H1 (cell line): ENCODE measurements at regions not wholly inside any gene's neighbourhood (a gene's known extent, or its start where the extent isn't known, plus 50 kb on each side); places are given as distances from the start of the nearest gene placed in this dataset.

Experiments used
- EP300 ChIP-seq, 2 experiments: IDR thresholded peaks; 1 replicate in 1 of 2; 2 replicates in 1 of 2; pipeline ENCODE4 v1.6.1; 2011 to 2012; ENCODE audit warnings: low read depth in 2 of 2, low read length in 2 of 2, mild to moderate bottlenecking in 2 of 2, borderline replicate concordance in 1 of 2, inconsistent platforms in 1 of 2, moderate library complexity in 1 of 2
- GABPA ChIP-seq: IDR thresholded peaks from 2 replicates; pipeline ENCODE4 v1.6.1; 2011; ENCODE audit warnings: mild to moderate bottlenecking, low read length, moderate library complexity, borderline replicate concordance; ENCODE audit not compliant: insufficient read depth
- NRF1 ChIP-seq: IDR thresholded peaks from 2 replicates; pipeline ENCODE4 v1.6.1; 2011; ENCODE audit warnings: mild to moderate bottlenecking, low read depth, low read length, improper control_type of control experiment
- SP1 ChIP-seq: IDR thresholded peaks from 2 replicates; pipeline ENCODE4 v1.6.1; 2011; ENCODE audit warnings: low read depth, low read length
- TBP ChIP-seq: IDR thresholded peaks from 2 replicates; pipeline ENCODE4 v1.6.1; 2011; ENCODE audit warnings: low read depth, low read length, improper control_type of control experiment
- TF ChIP-seq, protein P1 (sequence below), 3 experiments: IDR thresholded peaks; 1 replicate in 2 of 3; 2 replicates in 1 of 3; pipeline versions ENCODE4 v1.5.1 to v1.6.1; 2011; ENCODE audit warnings: low read length in 3 of 3, mild to moderate bottlenecking in 3 of 3, inconsistent platforms in 2 of 3, low read depth in 1 of 3, moderate library complexity in 1 of 3; ENCODE audit not compliant: insufficient read depth in 1 of 3; ENCODE audit errors: control extremely low read depth in 1 of 3

- TF ChIP-seq EP300 (IDR thresholded peaks at IDR 0.05; ENCODE audit: borderline replicate concordance in 1 of 2, low read depth in 2 of 2, low read length in 2 of 2) (no peak), TBP (no peak), SP1 (no peak), NRF1 (no peak), GABPA (no peak)
- TF ChIP-seq, protein P1, sequence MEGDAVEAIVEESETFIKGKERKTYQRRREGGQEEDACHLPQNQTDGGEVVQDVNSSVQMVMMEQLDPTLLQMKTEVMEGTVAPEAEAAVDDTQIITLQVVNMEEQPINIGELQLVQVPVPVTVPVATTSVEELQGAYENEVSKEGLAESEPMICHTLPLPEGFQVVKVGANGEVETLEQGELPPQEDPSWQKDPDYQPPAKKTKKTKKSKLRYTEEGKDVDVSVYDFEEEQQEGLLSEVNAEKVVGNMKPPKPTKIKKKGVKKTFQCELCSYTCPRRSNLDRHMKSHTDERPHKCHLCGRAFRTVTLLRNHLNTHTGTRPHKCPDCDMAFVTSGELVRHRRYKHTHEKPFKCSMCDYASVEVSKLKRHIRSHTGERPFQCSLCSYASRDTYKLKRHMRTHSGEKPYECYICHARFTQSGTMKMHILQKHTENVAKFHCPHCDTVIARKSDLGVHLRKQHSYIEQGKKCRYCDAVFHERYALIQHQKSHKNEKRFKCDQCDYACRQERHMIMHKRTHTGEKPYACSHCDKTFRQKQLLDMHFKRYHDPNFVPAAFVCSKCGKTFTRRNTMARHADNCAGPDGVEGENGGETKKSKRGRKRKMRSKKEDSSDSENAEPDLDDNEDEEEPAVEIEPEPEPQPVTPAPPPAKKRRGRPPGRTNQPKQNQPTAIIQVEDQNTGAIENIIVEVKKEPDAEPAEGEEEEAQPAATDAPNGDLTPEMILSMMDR (IDR thresholded peaks at IDR 0.05; ENCODE audit: control extremely low read depth in 1 of 3, insufficient read depth in 1 of 3, low read depth in 1 of 3, low read length in 3 of 3): no peak
Observed at GRCh38 chr2:136223274-136223673, 105.3 kb upstream of the CXCR4 start.
